ENCODE measurements at regions not wholly inside any gene's neighbourhood (a gene's known extent, or its start where the extent isn't known, plus 50 kb on each side); places are given as distances from the start of the nearest gene placed in this dataset.

GRCh38 chr12:38016602-38017001 is 300.0 kb upstream of the ALG10B start:
- DNase-seq = no peak

GRCh38 chr12:38025916-38026315 is 290.7 kb upstream of the ALG10B start:
- no peak for DNase-seq

- DNase-seq = peak; percentile 42
Observed at GRCh38 chr12:38053113-38053512, 263.5 kb upstream of the ALG10B start.

- DNase-seq = peak; percentile 94
Observed at GRCh38 chr12:38053655-38054464, 262.7 kb upstream of the ALG10B start.

- DNase-seq = no peak
Observed at GRCh38 chr12:38056701-38057689, 259.6 kb upstream of the ALG10B start.

GRCh38 chr12:38099686-38100085 is 216.9 kb upstream of the ALG10B start:
- no peak for DNase-seq

GRCh38 chr12:38101753-38102152 is 214.8 kb upstream of the ALG10B start:
- no peak for DNase-seq

- DNase-seq = peak; percentile 69
Observed at GRCh38 chr12:38102197-38102596, 214.4 kb upstream of the ALG10B start.

- no peak for DNase-seq
Observed at GRCh38 chr12:38110026-38110699, 206.4 kb upstream of the ALG10B start.

- no peak for DNase-seq
Observed at GRCh38 chr12:38113991-38114390, 202.6 kb upstream of the ALG10B start.

GRCh38 chr12:38116968-38117367 is 199.6 kb upstream of the ALG10B start:
- no peak for DNase-seq

- no peak for DNase-seq
Observed at GRCh38 chr12:38118632-38119031, 197.9 kb upstream of the ALG10B start.

- DNase-seq = no peak
Observed at GRCh38 chr12:38120438-38120837, 196.1 kb upstream of the ALG10B start.

GRCh38 chr12:38123028-38123427 is 193.5 kb upstream of the ALG10B start:
- peak; percentile 52 for DNase-seq

GRCh38 chr12:38123566-38124246 is 192.9 kb upstream of the ALG10B start:
- peak; percentile 73 for DNase-seq

- peak; percentile 96 for DNase-seq
Observed at GRCh38 chr12:38124247-38125012, 192.1 kb upstream of the ALG10B start.

GRCh38 chr12:38132139-38132538 is 184.4 kb upstream of the ALG10B start:
- peak; percentile 57 for DNase-seq

- DNase-seq = no peak
Observed at GRCh38 chr12:38137287-38137686, 179.3 kb upstream of the ALG10B start.

- DNase-seq = peak; percentile 20
Observed at GRCh38 chr12:38137716-38138115, 178.9 kb upstream of the ALG10B start.

GRCh38 chr12:38138225-38139221 is 178.1 kb upstream of the ALG10B start:
- DNase-seq = peak; percentile 81

Measured in DMS53 (cell line).